ENCODE measurements at regions not wholly inside any gene's neighbourhood (a gene's known extent, or its start where the extent isn't known, plus 50 kb on each side); places are given as distances from the start of the nearest gene placed in this dataset.

- intact Hi-C loops (cut with micrococcal nuclease; ENCODE audit: unreplicated experiment) = no loop called here
- CTCF ChIA-PET = interaction anchor here (0.5 kb wide), 1 partner anchor 387 kb away, joined by 6 read pairs; no protein-coding TSS in a partner anchor
- no TSS peak for BruUV-seq (replicated peaks)
Measured at GRCh38 chr10:126754966-126755365, 84.5 kb upstream of the C10orf90 start.

GRCh38 chr10:126758867-126759266 lies 88.4 kb upstream of the C10orf90 start:
- Histone ChIP-seq H3K9me3 (ENCODE audit: control insufficient read depth, insufficient read depth, low read depth, low read length) (no peaks in the 10 kb centered on the region), H3K27me3 (ENCODE audit: control insufficient read depth, insufficient read depth, low read length) (no peaks in the 10 kb centered on the region), H3K27ac (ENCODE audit: low read length) (no peak overlapping the region), H3K4me1 (ENCODE audit: control insufficient read depth, insufficient read depth, low read length) (no peaks in the 10 kb centered on the region), H3K4me3 (ENCODE audit: low read depth in 2 of 2, low read length in 2 of 2) (no peak overlapping the region), H3K36me3 (ENCODE audit: control insufficient read depth, insufficient read depth, low read length) (no peaks in the 10 kb centered on the region)
- in situ Hi-C loops (cut with HindIII; ENCODE audit: low pct_unique_long_range_greater_than_20kb, low sequenced_read_pairs) = no loop called here
- TF ChIP-seq SIN3A (IDR thresholded peaks at IDR 0.05; ENCODE audit: borderline replicate concordance, insufficient read depth, low read depth, low read length) (no peak), CTCF (IDR thresholded peaks at IDR 0.05) (no peak), REST (IDR thresholded peaks at IDR 0.05; ENCODE audit: insufficient read depth in 1 of 2, low read depth in 2 of 2, low read length in 1 of 2) (no peak), TCF7L2 (IDR thresholded peaks at IDR 0.05; ENCODE audit: low read depth, low read length) (no peak)
- no peak for ATAC-seq
- BruUV-seq (replicated peaks) = no TSS peak
- intact Hi-C loops (cut with micrococcal nuclease; ENCODE audit: unreplicated experiment) = no loop called here
- no peak for DNase-seq (ENCODE audit: low read depth, low spot score)
- POLR2A ChIA-PET = no interaction called here
- CTCF ChIA-PET = no interaction called here

More at GRCh38 chr10:126754966-126755365, 84.5 kb upstream of the C10orf90 start:
- H3K36me3 ChIP-seq (ENCODE audit: control insufficient read depth, insufficient read depth, low read length) = no peaks in the 10 kb centered on the region
- H3K27me3 ChIP-seq (ENCODE audit: control insufficient read depth, insufficient read depth, low read length) = no peaks in the 10 kb centered on the region
- DNase-seq (ENCODE audit: low read depth, low spot score) (no peak), ATAC-seq (no peak)
- no peak overlapping the region for H3K27ac ChIP-seq (ENCODE audit: low read length)
- H3K4me1 ChIP-seq (ENCODE audit: control insufficient read depth, insufficient read depth, low read length) = no peaks in the 10 kb centered on the region
- H3K9me3 ChIP-seq (ENCODE audit: control insufficient read depth, insufficient read depth, low read depth, low read length) = no peaks in the 10 kb centered on the region
- TF ChIP-seq REST (IDR thresholded peaks at IDR 0.05; ENCODE audit: insufficient read depth in 1 of 2, low read depth in 2 of 2, low read length in 1 of 2) = no peak
- H3K4me3 ChIP-seq (ENCODE audit: low read depth in 2 of 2, low read length in 2 of 2) = no peak overlapping the region
- POLR2A ChIA-PET = no interaction called here
- in situ Hi-C loops (cut with HindIII; ENCODE audit: low pct_unique_long_range_greater_than_20kb, low sequenced_read_pairs) = no loop called here

Measured in Panc1 (cell line).